GM06990 (cell line): ENCODE measurements at regions not wholly inside any gene's neighbourhood (a gene's known extent, or its start where the extent isn't known, plus 50 kb on each side); places are given as distances from the start of the nearest gene placed in this dataset.

Source experiments
- DNase-seq: peaks from one replicate; pipeline ENCODE4 v3.0.0-alpha.2; 2011; ENCODE audit not compliant: insufficient read length; ENCODE audit errors: extremely low read depth
- H3K27me3 ChIP-seq: replicated peaks from 2 replicates; pipeline ENCODE4 v1.6.0; 2011; ENCODE audit warnings: low read length; ENCODE audit not compliant: control insufficient read depth, insufficient read depth
- H3K36me3 ChIP-seq: 2 replicates; pipeline ENCODE4 v1.5.1; 2011; ENCODE audit warnings: low read length; ENCODE audit not compliant: control insufficient read depth, insufficient read depth
- H3K4me3 ChIP-seq: replicated peaks from 2 replicates; pipeline ENCODE4 v1.5.1; 2011; ENCODE audit warnings: low read depth, mild to moderate bottlenecking, control low read depth, low read length
- CTCF ChIP-seq: IDR thresholded peaks from 2 replicates; pipeline ENCODE4 v1.5.1; 2011; ENCODE audit warnings: low read length, control low read depth, mild to moderate bottlenecking, inconsistent platforms; ENCODE audit not compliant: insufficient read depth, poor library complexity, severe bottlenecking

DNA sequence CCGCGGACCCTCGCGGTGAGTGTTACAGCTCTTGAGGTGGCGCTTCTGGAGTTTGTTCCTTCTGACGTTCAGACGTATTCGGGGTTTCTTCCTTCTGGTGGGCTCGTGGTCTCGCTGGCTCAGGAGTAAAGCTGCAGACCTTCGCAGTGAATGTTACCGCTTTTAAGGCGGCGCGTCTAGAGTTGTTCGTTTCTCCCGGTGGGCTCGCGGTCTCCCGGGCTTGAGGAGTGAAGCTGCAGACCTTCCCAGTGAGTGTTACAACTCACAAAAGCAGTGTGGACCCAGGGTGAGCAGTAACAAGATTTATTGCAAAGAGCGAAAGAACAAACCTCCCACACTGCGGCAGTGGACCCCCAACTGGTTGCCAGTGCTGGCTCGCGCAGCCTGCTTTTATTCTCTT lies 177.1 kb downstream of the UACA start:
- H3K27me3 ChIP-seq, result no peaks in the 10 kb centered on the region; the same call in 1 of the 2 replicates
- no peaks in the 10 kb centered on the region for H3K36me3 ChIP-seq
- H3K4me3 ChIP-seq, result no peak overlapping the region
- DNase-seq, result no peak
- no peak for TF ChIP-seq CTCF

DNA sequence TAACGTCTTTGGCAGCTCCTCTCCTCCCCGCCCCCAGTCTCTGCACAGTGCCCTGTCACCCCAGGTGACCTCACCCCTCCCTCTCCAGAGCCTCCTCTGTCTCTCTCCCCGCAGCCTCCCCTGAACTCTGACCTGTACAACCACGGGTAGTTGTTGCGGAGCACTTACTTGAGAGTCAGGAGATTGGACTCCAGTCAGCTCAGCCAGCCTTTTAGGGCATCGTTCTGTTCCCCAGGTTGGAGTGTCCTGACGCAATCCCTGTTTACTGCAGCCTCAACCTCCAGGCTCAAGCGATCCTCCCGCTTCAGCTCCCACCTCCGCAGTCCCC lies 177.7 kb downstream of the UACA start:
- Histone ChIP-seq H3K27me3 (no peaks in the 10 kb centered on the region; the same call in 1 of the 2 replicates), H3K36me3 (no peaks in the 10 kb centered on the region), H3K4me3 (no peak overlapping the region)
- no peak for DNase-seq
- no peak for TF ChIP-seq CTCF

GRCh38 chr15:70584838-70585706 lies 178.3 kb downstream of the UACA start:
- Histone ChIP-seq H3K36me3 (no peaks in the 10 kb centered on the region), H3K27me3 (no peaks in the 10 kb centered on the region; the same call in 1 of the 2 replicates), H3K4me3 (no peak overlapping the region)
- DNase-seq, result no peak
- no peak for TF ChIP-seq CTCF

- H3K4me3 ChIP-seq, result no peak overlapping the region
- TF ChIP-seq CTCF, result no peak
- DNase-seq, result no peak
- no peaks in the 10 kb centered on the region for H3K36me3 ChIP-seq
- no peaks in the 10 kb centered on the region; the same call in 1 of the 2 replicates for H3K27me3 ChIP-seq
Measured at GRCh38 chr15:70584441-70584837, 178.9 kb downstream of the UACA start.

DNA sequence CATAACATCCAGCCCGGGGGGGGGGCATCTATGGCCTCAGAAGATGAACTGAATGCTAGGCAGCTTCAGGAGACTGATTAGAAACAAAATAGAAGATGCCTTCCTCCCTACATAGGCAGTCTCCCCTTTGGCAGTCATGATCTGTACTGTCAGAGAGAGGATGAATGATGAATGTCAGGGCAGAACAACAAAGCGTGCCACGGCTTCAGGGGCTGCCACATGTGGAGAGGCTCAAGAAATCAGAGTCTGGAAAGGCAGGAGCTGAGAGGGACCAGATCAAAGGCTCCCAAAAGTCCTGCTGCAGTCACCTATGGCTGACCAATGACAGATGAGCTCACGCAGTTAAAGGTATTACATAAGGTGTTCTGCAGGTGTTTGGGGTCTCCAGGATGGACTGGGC lies 180.4 kb downstream of the UACA start:
- no peaks in the 10 kb centered on the region; the same call in 1 of the 2 replicates for H3K27me3 ChIP-seq
- no peaks in the 10 kb centered on the region for H3K36me3 ChIP-seq
- no peak for DNase-seq
- TF ChIP-seq CTCF, result no peak
- H3K4me3 ChIP-seq, result no peak overlapping the region
